Thyroid gland (tissue), 4 donors: ENCODE measurements at regions not wholly inside any gene's neighbourhood (a gene's known extent, or its start where the extent isn't known, plus 50 kb on each side); places are given as distances from the start of the nearest gene placed in this dataset. TPM values are rescaled to one million over a fixed set of nuclear protein-coding genes. Genes with fewer than 3 reads are reported as not detected.

Experiments used
- DNase-seq, 2 donors: peaks; one replicate each; pipeline ENCODE4 v3.0.0-alpha.2; 2019
- H3K27ac ChIP-seq, 3 donors: fragments of 200-600 bp; sonication (generic); 1 replicate in 2 of 3; 2 replicates in 1 of 3; pipeline ENCODE4 v1.5.1; 2016 to 2019; ENCODE audit warnings: mild to moderate bottlenecking in 1 of 3, moderate library complexity in 1 of 3
- H3K27me3 ChIP-seq: fragments of 200-600 bp; sonication (generic); one replicate; pipeline ENCODE4 v1.5.1; 2019
- H3K36me3 ChIP-seq, 2 donors: fragments of 200-600 bp; sonication (generic); one replicate each; pipeline ENCODE4 v1.5.1; 2016 to 2019
- H3K4me1 ChIP-seq, 2 donors: fragments of 200-600 bp; sonication (generic); one replicate each; pipeline ENCODE4 v1.5.1; 2017 to 2019
- H3K4me3 ChIP-seq, 3 donors: fragments of 200-600 bp; sonication (generic); replicated peaks in 1 of 3; 1 replicate in 2 of 3; 2 replicates in 1 of 3; pipeline ENCODE4 v1.5.1; 2016; ENCODE audit warnings: mild to moderate bottlenecking in 1 of 3
- H3K9me3 ChIP-seq: fragments of 200-600 bp; sonication (generic); one replicate; pipeline ENCODE4 v1.5.1; 2017
- POLR2A ChIP-seq, 2 donors: fragments of 450-650 bp; IDR thresholded peaks; one replicate each; pipeline ENCODE4 v1.6.1; 2017; ENCODE audit warnings: antibody characterized with exemption in 2 of 2, mild to moderate bottlenecking in 2 of 2, moderate library complexity in 1 of 2
- WGBS, 2 donors: methylation state at CpG; one replicate each; pipeline ENCODE4 v1.1.5; 2017; 5-methylcytosine and 5-hydroxymethylcytosine counted together
- intact Hi-C: fragments of 100-400 bp; cut with DNase I; formaldehyde crosslinking; loops from one replicate; pipeline ENCODE4 v1.15.1; 2023
- microRNA-seq: library from miRNA; unstranded; fragments of <30 nt; microRNA quantifications from one replicate; pipeline ENCODE4, GENCODE V29; 2016
- small RNA-seq: library from RNA; depleted of rRNA; stranded (forward); fragments of <200 nt; gene quantifications from one replicate; pipeline ENCODE3, GENCODE V24; 2016
- TF ChIP-seq, protein P1 (sequence below), 6 experiments: fragments of 200-600 bp in 3 of 6; fragments of 450-650 bp in 3 of 6; sonication (generic) in 3 of 6; IDR thresholded peaks; one replicate each; pipeline ENCODE4 v1.5.1; 2016 to 2019; ENCODE audit warnings: antibody characterized with exemption in 6 of 6, mild to moderate bottlenecking in 2 of 6, inconsistent platforms in 1 of 6, moderate library complexity in 1 of 6

DNA sequence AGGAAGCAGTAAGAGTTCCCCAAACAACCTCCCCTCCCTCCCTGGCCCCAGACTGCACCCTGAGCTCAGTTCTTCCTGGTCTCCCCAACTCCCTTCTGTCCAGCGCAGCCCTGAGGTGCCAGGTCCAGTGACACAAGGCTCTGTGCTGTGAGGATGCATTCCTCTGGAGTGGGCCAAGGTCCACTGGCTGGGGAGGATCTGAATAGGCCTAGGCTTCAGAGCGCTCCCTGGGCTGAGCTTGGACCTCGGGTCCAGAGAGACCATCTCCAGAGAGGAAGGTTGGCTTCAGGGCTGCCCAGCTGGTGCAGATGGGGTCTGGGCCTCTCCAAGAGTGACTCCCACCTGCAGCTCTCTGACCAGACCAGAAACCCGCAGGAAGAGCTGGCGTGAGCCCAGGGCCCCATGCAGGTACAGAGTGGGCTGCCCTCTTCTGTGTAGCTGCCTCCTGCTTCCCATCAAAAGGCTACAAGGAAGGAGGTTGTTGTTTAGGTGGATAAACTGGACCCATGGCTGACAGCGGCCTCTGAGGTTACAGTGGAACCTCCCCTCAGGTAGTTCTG lies 52.3 kb upstream of the MLN start:
- WGBS, 2 donors = 73 to 87% methylated on average over 3 to 6 of the region's 6 CpGs
- Histone ChIP-seq H3K9me3 (no peaks in the 10 kb centered on the region), H3K27ac (no peak overlapping the region), H3K27me3 (no peaks in the 10 kb centered on the region), H3K4me3 (no peak overlapping the region), H3K4me1 (peaks cover 0 to 10% of the 10 kb centered on the region in 2 donors), H3K36me3 (no peaks in the 10 kb centered on the region)
- TF ChIP-seq, protein P1, sequence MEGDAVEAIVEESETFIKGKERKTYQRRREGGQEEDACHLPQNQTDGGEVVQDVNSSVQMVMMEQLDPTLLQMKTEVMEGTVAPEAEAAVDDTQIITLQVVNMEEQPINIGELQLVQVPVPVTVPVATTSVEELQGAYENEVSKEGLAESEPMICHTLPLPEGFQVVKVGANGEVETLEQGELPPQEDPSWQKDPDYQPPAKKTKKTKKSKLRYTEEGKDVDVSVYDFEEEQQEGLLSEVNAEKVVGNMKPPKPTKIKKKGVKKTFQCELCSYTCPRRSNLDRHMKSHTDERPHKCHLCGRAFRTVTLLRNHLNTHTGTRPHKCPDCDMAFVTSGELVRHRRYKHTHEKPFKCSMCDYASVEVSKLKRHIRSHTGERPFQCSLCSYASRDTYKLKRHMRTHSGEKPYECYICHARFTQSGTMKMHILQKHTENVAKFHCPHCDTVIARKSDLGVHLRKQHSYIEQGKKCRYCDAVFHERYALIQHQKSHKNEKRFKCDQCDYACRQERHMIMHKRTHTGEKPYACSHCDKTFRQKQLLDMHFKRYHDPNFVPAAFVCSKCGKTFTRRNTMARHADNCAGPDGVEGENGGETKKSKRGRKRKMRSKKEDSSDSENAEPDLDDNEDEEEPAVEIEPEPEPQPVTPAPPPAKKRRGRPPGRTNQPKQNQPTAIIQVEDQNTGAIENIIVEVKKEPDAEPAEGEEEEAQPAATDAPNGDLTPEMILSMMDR (IDR thresholded peaks at IDR 0.05) = no peak
- no peak for TF ChIP-seq POLR2A (IDR thresholded peaks at IDR 0.05)
- intact Hi-C loops = no loop called here
- DNase-seq = no peak

DNA sequence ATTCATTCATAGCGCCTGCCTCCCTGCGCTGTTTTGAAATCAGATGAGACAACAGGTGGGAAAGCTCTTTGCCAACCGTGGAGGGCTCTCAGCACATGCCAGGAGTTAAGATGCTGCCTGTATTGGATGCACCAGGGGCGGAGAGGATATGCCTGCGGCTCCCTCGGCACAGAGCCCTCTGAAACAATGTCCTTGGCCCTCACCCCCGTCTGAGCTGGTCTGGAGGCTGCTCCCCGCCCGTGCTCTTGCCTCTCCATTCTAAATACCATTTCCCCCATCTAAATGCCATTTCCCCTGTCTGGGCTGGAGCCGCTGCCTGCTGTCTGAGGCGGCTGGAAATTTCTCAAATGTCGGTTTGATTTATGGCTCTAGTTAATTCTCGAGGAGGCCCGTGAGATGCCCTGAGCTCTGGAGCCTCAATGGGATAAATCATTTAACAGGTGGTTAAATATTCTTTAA lies 50.8 kb upstream of the MLN start:
- no peaks in the 10 kb centered on the region for H3K36me3 ChIP-seq
- H3K4me1 ChIP-seq = no peaks in the 10 kb centered on the region
- no peaks in the 10 kb centered on the region for H3K27me3 ChIP-seq
- no peaks in the 10 kb centered on the region for H3K9me3 ChIP-seq
- no peak overlapping the region for H3K4me3 ChIP-seq
- WGBS, 2 donors = 70 to 79% methylated on average over 14 of the region's 14 CpGs
- TF ChIP-seq, protein P1 (IDR thresholded peaks at IDR 0.05) = no peak
- TF ChIP-seq POLR2A (IDR thresholded peaks at IDR 0.05) = no peak
- H3K27ac ChIP-seq = no peak overlapping the region
- intact Hi-C loops = no loop called here
- DNase-seq = no peak

- TF ChIP-seq, protein P1 (IDR thresholded peaks at IDR 0.05) = no peak
- no peak for TF ChIP-seq POLR2A (IDR thresholded peaks at IDR 0.05)
- H3K4me1 ChIP-seq = no peaks in the 10 kb centered on the region
- no peaks in the 10 kb centered on the region for H3K27me3 ChIP-seq
- H3K27ac ChIP-seq = no peak overlapping the region
- no peaks in the 10 kb centered on the region for H3K36me3 ChIP-seq
- no peak overlapping the region for H3K4me3 ChIP-seq
- intact Hi-C loops = no loop called here
- WGBS, 2 donors = 84 to 91% methylated on average over 3 of the region's 3 CpGs
- no peak for DNase-seq
- no peaks in the 10 kb centered on the region for H3K9me3 ChIP-seq
Measured at GRCh38 chr6:33853736-33854135, 49.9 kb upstream of the MLN start.

Small RNA genes lying in the stretch of these regions (microRNA-seq; reads per million reads assigned to microRNA genes)
- gene MIR7159 = not detected

Small RNA genes lying in the stretch of these regions (small RNA-seq; reads per million reads assigned to genes)
- not detected for gene AL138889.2
- not detected for gene MIR7159
